Common myeloid progenitor, CD34-positive (primary cell): ENCODE measurements at regions not wholly inside any gene's neighbourhood (a gene's known extent, or its start where the extent isn't known, plus 50 kb on each side); places are given as distances from the start of the nearest gene placed in this dataset.
"Not testable (repeated sequence)": the region's sequence is repeated elsewhere in the genome, so short reads cannot be mapped to it uniquely, and the experiment has no call there.

Experiments used
- CTCF ChIA-PET: fragments of 350-600 bp; sonication (Branson Sonifier 250); formaldehyde crosslinking; loops from one replicate; lab custom pipeline; 2021; ENCODE audit warnings: antibody characterized with exemption; lab: Charles Lee
- POLR2A ChIA-PET: fragments of 350-600 bp; sonication (Branson Sonifier 250); formaldehyde crosslinking; loops from one replicate; lab custom pipeline; 2021; ENCODE audit warnings: antibody characterized with exemption; lab: Charles Lee
- DNase-seq, 3 donors: peaks; one replicate each; pipeline versions ENCODE4 v3.0.0 to v3.0.0-alpha.2; 2013
- H3K27ac ChIP-seq, 2 experiments: 1 replicate in 1 of 2; 2 replicates in 1 of 2; pipeline ENCODE4 v1.7.0; 2013; ENCODE audit warnings: inconsistent platforms in 2 of 2, low read length in 2 of 2, mild to moderate bottlenecking in 2 of 2, low read depth in 1 of 2, moderate library complexity in 1 of 2; ENCODE audit not compliant: severe bottlenecking in 2 of 2, insufficient read depth in 1 of 2, poor library complexity in 1 of 2
- H3K27me3 ChIP-seq, 5 experiments: replicated peaks in 2 of 5; 1 replicate in 3 of 5; 2 replicates in 2 of 5; pipeline versions ENCODE4 v1.6.1 to v1.7.0; 2013; ENCODE audit warnings: low read length in 4 of 5, mild to moderate bottlenecking in 2 of 5, moderate library complexity in 2 of 5, inconsistent platforms in 1 of 5; ENCODE audit not compliant: insufficient read depth in 5 of 5, control insufficient read depth in 4 of 5
- H3K36me3 ChIP-seq, 4 experiments: 1 replicate in 2 of 4; 2 replicates in 2 of 4; pipeline versions ENCODE4 v1.6.1 to v1.7.0; 2013; ENCODE audit warnings: low read length in 3 of 4, control low read depth in 1 of 4, mild to moderate bottlenecking in 1 of 4; ENCODE audit not compliant: control insufficient read depth in 4 of 4, insufficient read depth in 4 of 4
- H3K4me1 ChIP-seq, 4 experiments: 1 replicate in 3 of 4; 2 replicates in 1 of 4; pipeline versions ENCODE4 v1.6.1 to v1.7.1; 2013; ENCODE audit warnings: low read length in 3 of 4, mild to moderate bottlenecking in 3 of 4, control low read depth in 1 of 4, inconsistent platforms in 1 of 4, moderate library complexity in 1 of 4; ENCODE audit not compliant: control insufficient read depth in 4 of 4, insufficient read depth in 4 of 4; ENCODE audit errors: control extremely low read depth in 1 of 4
- H3K4me3 ChIP-seq, 7 experiments: 1 replicate in 4 of 7; 2 replicates in 3 of 7; pipeline versions ENCODE4 v1.5.1 to v1.7.0; 2013; ENCODE audit warnings: mild to moderate bottlenecking in 7 of 7, low read length in 6 of 7, moderate library complexity in 6 of 7, inconsistent platforms in 2 of 7, low read depth in 2 of 7, control low read depth in 1 of 7; ENCODE audit not compliant: insufficient read depth in 4 of 7, control insufficient read depth in 1 of 7; ENCODE audit errors: extremely low read depth in 1 of 7
- H3K9me3 ChIP-seq, 5 experiments: 1 replicate in 4 of 5; 2 replicates in 1 of 5; pipeline versions ENCODE4 v1.6.1 to v1.7.1; 2013; ENCODE audit warnings: low read length in 4 of 5, mild to moderate bottlenecking in 2 of 5, inconsistent platforms in 1 of 5, low read depth in 1 of 5, moderate library complexity in 1 of 5; ENCODE audit not compliant: control insufficient read depth in 4 of 5, insufficient read depth in 2 of 5; ENCODE audit errors: control extremely low read depth in 1 of 5
- WGBS: methylation state at CpG from one replicate; pipeline ENCODE4 v1.1.5; 2013; ENCODE audit not compliant: insufficient coverage; 5-methylcytosine and 5-hydroxymethylcytosine counted together

DNA sequence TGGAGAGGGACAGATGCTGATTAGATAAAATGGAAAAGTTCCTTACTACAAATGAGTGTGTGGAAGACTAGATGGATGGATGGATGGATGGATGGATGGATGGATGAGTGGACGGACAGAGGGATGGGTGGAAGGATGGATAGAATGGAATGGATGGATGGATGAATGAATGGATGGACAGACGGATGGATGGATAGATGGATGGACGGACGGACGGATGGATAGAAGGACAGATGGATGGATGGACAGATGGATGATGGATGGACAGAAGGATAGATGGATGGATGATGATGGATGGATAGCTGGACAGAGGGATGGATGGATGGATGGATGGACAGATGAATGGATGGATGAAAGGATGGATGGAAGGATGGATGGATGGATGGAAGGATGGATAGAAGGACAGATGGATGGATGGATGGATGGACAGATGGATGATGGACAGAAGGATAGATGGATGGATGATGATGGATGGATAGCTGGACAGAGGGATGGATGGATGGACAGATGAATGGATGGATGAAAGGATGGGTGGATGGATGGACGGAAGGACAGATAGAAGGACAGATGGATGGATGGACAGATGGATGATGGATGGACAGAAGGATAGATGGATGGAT, 118.6 kb upstream of the CIBAR2 start:
- CTCF ChIA-PET = interaction anchor here (0.7 to 1.7 kb wide), 2 partner anchors 12 to 14 kb away, joined by 4 read pairs; no protein-coding TSS in a partner anchor
- H3K27me3 ChIP-seq, POLR2A ChIA-PET, H3K4me3 ChIP-seq, H3K36me3 ChIP-seq, H3K27ac ChIP-seq, DNase-seq, H3K9me3 ChIP-seq: not testable (repeated sequence)
- WGBS = 99% methylated on average over 6 of the region's 6 CpGs
- H3K4me1 ChIP-seq = peaks cover 0 to 23% (median 20%) of the 10 kb centered on the region in 4 experiments

DNA sequence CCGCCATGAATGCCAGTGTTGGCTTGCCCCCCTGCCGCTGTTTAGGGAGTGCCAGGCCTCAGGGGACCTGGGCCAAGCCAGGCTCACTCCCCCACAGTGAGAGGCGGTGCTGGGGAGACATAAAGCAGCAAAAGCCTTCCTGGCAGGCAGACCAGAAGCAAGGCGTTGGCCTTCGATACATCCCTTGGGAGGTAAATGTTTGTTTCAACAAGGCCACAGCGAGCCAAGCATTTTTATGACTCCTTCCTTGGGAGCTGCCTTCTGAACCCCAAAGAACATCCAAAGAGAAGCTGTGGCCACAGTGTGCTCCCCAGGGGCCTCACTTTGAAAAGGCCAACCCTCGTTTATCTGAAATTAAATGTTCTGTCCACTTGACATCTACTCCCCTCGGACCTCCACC, 119.7 kb upstream of the CIBAR2 start:
- WGBS = 92% methylated on average over 6 of the region's 8 CpGs
- Histone ChIP-seq H3K27ac (no peak overlapping the region), H3K4me1 (peaks cover 0 to 29% (median 26%) of the 10 kb centered on the region in 4 experiments), H3K9me3 (no peaks in the 10 kb centered on the region), H3K27me3 (no peaks in the 10 kb centered on the region), H3K36me3 (no peaks in the 10 kb centered on the region), H3K4me3 (no peak overlapping the region)
- DNase-seq = no peak
- ChIA-PET CTCF (interaction anchor here (1.0 to 1.7 kb wide), 4 partner anchors 8 to 57 kb away, joined by 3 to 5 read pairs (median 4); no protein-coding TSS in a partner anchor), POLR2A (interaction anchor here (0.6 kb wide), 1 partner anchor 166 kb away, joined by 3 read pairs; no protein-coding TSS in a partner anchor)

DNA sequence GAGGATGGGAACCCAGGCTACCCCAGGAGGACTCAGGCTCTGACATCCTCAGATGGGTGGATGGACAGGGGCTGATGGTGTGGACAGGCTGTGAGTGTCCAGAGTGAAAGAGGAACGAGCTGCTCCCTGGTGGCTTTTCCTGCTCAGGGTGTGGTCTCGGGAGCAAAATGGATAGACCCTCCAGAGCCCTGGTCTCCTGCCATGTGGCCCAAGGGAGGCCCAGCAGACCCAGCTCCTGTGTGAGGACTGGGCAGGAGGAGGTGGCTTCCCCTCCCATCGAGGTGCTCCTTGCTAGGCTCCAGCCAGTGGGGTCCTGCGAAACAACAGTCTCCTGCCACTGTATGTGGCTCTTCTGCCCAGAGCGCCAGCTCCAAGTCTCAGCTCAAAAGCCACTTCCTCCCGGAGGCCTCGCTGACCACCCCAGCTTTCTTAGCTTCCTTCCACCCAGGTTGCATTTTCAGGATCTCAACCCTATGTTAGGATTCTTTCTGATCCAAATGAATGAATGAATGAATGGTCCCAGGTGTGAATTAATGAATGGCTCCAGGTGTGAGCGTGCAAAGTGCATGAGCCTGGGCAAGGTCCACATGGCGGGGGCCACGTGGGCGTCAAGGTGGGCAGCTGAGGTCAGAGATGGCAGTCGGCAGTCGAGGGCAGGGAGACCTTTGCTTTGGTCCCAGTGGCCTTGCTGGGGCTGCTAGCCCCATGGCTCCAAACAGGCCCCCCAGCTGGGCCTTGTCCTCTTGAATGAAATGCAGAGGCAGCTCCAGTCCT, 120.3 kb upstream of the CIBAR2 start:
- CTCF ChIA-PET = interaction anchor here (0.9 to 1.7 kb wide), 5 partner anchors 9 to 57 kb away, joined by 3 to 5 read pairs (median 4); no protein-coding TSS in a partner anchor
- 77% methylated on average over 11 of the region's 13 CpGs for WGBS
- Histone ChIP-seq H3K36me3 (no peaks in the 10 kb centered on the region), H3K27ac (no peak overlapping the region), H3K27me3 (no peaks in the 10 kb centered on the region), H3K4me1 (peaks cover 0 to 24% (median 23%) of the 10 kb centered on the region in 4 experiments), H3K4me3 (no peak overlapping the region), H3K9me3 (no peaks in the 10 kb centered on the region)
- DNase-seq = no peak
- POLR2A ChIA-PET = no interaction called here

DNA sequence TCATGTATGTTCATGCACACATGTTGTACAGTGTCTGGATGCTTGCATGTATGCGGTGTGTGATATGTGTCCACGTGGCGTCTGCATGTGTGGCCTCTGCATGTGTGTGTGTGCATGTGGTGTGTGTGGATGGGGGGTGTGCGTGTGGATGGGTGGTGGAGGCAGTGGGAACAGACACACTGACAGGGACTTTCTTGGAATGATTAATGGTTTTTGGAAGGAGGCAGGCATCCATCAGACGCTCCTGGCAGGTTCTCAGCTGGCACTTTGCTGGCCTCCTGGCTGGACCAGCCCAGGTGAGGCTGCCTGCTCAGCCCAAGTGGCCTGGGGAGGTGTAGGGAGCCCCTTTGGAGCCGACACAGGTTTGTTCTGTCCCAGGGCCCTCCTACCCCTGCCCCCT, 121.2 kb upstream of the CIBAR2 start:
- peaks cover 0 to 31% (median 23%) of the 10 kb centered on the region in 4 experiments for H3K4me1 ChIP-seq
- no peaks in the 10 kb centered on the region for H3K9me3 ChIP-seq
- no peak overlapping the region for H3K4me3 ChIP-seq
- ChIA-PET POLR2A (no interaction called here), CTCF (interaction anchor here (1.7 kb wide), 1 partner anchor 9 kb away, joined by 5 read pairs; no protein-coding TSS in a partner anchor)
- no peak overlapping the region for H3K27ac ChIP-seq
- DNase-seq = no peak
- no peaks in the 10 kb centered on the region for H3K36me3 ChIP-seq
- no peaks in the 10 kb centered on the region for H3K27me3 ChIP-seq
- 98% methylated on average over 6 of the region's 6 CpGs for WGBS

DNA sequence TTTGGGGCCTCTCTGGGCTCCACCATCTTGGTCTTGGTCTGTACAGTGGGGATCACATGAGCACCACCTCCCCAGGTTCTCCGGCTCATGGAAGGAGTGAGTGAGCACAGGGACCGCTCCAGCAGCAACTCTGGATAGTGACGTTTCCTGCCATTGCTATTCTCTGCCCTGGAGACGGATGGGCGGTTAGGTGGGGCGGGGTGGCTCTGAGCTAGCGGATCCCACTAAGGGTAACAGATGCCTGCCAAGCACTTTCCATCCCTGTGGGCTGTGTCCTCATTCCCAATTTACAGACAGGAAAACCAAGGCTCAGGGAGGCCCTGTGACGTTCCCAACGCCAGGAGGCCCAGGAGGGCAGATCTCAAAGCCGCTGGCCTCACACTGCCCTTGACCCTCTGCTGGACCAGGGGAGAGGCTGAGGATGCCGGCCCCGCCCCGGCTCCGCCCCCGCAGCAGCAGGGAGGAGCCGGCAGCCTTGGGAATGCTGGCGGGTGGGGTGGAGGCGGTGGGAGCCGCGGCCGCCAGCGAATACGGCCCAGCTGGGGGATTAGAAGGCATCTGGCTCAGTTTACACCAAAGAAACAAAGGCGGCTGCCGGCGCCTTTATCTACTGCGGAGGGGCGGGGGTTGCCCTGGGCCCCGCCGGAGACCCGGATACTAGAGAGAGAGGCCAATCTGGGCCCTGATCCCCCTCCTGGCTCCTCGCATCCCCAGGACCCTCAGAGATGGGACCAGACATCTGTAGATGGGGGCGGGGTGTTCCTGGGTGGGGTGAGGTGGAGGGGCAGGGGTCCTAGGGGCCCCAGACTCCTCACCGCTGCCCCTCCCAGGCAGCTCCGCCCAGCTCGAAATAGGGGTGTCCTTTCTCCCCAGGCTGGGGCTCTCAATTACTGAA, 122.3 kb upstream of the CIBAR2 start:
- 50% methylated on average over 33 of the region's 36 CpGs for WGBS
- Histone ChIP-seq H3K27me3 (no peaks in the 10 kb centered on the region), H3K27ac (no peak overlapping the region), H3K4me1 (peaks cover 0 to 33% (median 23%) of the 10 kb centered on the region in 4 experiments), H3K36me3 (no peaks in the 10 kb centered on the region), H3K4me3 (peak overlapping the region in 2 of 7 experiments; percentile 2 to 13), H3K9me3 (no peaks in the 10 kb centered on the region)
- POLR2A ChIA-PET = no interaction called here
- no peak for DNase-seq
- CTCF ChIA-PET = interaction anchor here (1.6 kb wide), 1 partner anchor 62 kb away, joined by 5 read pairs; no protein-coding TSS in a partner anchor

DNA sequence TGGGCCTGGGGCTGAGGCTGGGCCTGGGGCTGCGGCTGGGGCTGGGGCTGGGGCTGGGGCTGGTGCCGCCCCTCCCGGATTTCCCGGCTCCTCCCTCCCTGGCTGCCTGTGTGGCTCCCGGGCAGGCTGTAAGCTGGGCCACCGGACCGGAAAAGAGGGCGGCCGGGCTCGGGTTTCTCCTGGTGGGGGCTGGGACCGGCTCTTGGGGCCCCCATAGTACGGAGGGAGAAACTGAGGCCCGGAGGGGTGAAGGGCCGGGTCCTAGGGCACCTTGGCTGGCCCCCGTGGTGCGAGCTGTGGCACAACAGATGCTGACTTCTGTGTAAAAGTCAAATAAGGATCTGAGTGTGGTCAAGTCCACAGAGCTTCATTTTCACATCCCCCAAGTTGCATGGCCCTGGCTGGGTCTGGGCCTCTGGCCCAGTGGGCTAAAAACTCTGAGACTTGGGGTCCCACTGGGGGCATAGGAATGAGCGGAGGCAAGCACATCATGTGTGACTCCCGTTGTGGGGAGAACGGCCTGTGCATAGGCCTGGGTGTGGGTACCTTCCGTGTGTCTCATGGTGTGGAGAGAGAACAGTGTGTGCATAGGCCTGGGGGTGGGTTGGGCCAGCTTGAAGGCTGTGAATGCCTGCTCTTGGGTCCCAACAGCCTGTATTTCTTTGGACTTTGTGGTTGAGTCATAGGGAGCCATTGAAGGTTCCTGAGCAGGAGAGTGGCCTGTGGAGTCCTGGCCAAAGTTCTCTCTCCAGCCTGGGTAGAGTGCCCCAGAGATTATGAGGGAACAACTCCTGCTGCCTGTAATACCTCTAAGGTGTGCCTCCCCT, 123.9 kb upstream of the CIBAR2 start:
- no peak overlapping the region for H3K27ac ChIP-seq
- ChIA-PET CTCF (interaction anchor here (1.2 to 2.0 kb wide), 3 partner anchors 10 to 121 kb away, joined by 3 to 8 read pairs (median 5); no protein-coding TSS in a partner anchor), POLR2A (interaction anchor here (0.6 kb wide), 1 partner anchor 12 kb away, joined by 3 read pairs; no protein-coding TSS in a partner anchor)
- H3K4me3 ChIP-seq = peak overlapping the region in 6 of 7 experiments; percentile 6 to 65 (median 44)
- WGBS = 24% methylated on average over 17 of the region's 20 CpGs
- DNase-seq = no peak
- H3K27me3 ChIP-seq = no peaks in the 10 kb centered on the region
- no peaks in the 10 kb centered on the region for H3K9me3 ChIP-seq
- H3K36me3 ChIP-seq = no peaks in the 10 kb centered on the region
- peaks cover 0 to 33% (median 25%) of the 10 kb centered on the region in 4 experiments for H3K4me1 ChIP-seq
